GM18907 (cell line): ENCODE measurements at regions not wholly inside any gene's neighbourhood (a gene's known extent, or its start where the extent isn't known, plus 50 kb on each side); places are given as distances from the start of the nearest gene placed in this dataset.
"Not testable (repeated sequence)": the region's sequence is repeated elsewhere in the genome, so short reads cannot be mapped to it uniquely, and the experiment has no call there.

Experiments
- ATAC-seq: cut with Tn5 transposase; IDR thresholded peaks from one replicate; pipeline ENCODE4 v1.9.1; 2021; ENCODE audit warnings: mild to moderate bottlenecking, moderate library complexity; ENCODE audit not compliant: unreplicated experiment

DNA sequence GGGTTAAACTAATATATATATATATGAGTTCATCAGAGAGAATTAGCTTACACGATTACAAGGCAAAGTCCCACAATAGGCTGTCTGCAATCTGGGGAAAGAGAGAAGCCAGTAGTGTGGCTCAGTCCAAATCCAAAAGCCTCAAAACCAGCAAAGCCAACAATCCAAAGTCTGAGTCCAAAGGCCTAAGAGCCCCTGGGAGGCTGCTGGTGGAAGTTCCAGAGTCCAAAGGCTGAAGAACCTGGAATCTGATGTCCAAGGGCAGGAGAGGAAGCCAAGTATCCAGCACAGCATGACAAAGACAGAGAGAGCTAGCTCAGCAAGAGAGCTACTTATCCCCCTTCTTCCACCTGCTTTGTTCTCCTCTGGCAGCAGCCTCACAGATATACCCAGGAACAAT lies 274.7 kb upstream of the ID4 start:
- no peak for ATAC-seq

DNA sequence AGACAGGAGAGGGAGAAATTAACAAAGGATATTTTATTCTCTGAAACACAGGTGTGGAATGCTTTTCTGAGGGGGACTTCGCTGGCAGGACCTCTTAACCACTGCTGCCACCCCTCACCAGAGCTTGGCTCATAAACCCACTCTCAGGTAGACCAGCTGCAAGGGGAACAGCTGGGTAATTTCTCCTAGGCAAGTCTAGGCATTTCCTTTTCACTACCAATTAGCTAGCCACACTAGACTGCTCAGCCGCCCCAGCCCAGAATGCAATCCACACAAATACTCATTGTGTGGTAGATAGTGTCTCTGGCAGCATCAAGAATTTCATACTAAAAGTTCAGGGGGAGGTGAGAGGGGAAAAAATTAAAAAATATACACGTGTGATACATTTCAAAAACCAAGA lies 267.6 kb upstream of the ID4 start:
- ATAC-seq: no peak

DNA sequence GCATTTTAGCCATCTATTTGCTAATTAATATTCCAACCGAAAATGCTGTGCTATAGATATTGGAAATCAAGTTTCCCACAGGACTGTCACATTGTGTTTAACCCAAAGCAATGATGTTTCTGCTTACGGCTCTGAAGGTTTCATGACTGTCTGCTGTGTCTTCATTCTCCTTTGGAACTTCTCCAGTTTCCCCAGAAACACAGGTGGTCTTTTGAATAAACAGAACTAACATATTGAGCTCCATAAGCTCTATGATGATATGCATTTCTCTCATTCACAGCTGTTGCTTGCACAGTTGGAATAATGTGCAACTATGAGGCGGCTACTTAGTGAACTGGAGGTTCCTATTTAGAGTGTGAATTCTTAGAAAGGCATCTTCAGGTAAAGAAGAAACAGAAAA lies 266.0 kb upstream of the ID4 start:
- no peak for ATAC-seq

DNA sequence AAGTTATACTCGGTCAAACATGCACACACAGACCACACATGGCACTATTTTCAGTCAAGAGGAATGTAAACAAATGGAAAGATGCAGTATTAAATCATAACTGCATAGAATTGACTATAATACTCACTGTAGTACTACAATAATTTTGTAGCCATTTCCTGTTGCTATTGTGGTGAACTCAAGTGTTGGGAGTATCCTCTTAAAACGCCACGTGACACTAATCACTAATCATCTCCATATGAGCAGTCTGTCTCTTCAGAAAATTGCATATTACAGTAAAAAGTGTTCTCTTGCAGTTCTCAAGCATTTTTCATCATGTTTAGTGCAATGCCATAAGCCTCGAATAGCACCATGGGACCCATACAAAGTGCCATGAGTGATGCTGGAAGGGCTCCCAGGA lies 258.7 kb upstream of the ID4 start:
- no peak for ATAC-seq

DNA sequence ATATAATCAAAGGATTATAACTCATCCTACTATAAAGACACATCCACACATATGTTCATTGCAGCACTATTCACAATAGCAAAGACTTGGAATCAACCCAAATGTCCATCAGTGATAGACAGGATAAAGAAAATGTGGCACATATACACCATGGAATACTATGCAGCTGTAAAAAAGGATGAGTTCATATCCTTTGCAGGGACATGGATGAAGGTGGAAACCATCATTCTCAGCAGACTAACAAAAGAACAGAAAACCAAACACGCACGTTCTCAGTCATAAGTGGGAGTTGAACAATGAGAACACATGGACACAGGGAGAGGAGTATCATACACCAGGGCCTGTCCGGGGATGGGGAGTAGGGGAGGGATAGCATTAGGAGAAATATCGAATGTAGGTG lies 253.0 kb upstream of the ID4 start:
- not testable (repeated sequence) for ATAC-seq

DNA sequence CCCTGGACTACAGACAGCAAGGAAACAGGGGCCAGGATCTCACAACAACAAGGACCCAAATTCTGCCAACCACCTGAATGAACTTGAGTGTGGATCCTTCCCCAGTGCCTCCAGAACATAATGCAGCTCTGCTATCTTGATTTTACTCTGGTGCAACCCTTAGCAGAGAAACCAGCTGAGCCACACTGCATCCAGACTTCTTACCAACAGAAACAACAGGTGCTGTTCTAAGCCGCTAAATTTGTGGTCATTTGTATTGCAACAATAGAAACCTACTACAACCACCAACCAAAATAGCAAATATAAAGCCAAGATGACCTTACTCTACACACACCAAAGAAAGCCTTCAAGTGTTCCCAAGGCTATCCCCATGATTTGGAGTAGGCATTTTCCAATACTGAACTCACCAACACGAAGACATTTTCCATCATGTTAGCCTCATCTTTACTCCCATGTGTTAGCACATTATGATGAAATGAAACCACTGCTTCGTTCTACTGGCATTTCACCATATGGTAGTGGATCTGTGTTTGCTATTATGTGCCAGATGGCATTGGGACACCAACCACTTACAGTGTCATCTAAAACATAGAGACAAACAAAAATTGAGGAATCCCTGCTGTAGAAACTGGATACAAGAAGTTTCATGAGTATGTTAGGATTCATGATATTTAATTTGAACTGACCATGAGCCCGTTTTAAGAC lies 249.8 kb upstream of the ID4 start:
- no peak for ATAC-seq

DNA sequence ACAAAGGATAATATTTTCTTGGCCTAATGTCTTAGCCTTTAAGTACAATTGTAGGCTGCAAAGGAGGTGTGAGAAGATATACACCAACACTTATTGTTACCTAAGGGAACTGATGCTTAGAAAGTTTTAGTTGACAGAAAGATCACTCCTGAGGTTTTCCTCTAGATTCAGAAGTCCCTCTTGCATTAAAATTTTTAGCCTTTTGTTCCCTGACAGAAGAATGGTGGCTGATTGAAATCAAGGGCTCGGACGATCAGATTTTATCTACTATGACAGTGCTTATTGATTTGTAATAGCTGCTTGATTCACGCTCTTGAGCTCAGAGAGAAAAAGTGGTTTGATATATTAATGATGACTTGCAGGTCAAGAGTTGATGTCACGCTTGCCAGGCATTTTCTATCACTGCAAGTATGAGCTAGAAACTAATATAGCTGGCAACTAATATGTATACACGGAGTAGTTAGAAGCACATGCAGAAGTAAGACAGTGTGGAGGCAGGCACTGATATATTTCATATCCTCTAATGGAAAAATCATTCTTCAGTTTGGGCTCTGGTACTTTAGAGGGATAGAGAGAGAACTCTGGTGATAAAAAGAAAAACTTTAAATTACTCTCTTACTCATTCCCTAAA lies 246.6 kb upstream of the ID4 start:
- ATAC-seq: no peak

DNA sequence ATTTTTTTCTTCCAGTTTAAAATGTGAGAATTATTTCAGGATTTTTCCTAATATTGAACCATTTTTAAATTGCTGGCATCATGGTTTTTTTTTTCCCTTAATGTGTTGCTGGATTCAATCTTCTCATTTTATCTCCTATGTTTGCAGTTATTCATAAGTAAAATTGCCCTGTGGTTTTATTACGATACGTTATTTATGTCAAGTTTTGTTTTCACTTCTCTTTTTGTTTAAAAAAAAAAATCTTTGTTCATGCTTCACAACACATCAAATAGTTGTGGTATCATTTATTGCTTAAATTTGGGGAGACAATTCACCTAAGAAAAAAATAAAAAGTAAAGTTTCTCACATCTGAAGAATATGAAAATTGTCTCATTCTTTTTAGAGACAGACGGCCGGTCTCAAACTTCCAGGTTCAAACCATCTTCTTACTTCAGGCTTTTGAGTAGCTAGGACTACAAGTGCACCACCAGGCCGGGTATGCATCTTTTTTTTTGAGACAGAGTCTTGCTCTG lies 239.3 kb upstream of the ID4 start:
- ATAC-seq: no peak

DNA sequence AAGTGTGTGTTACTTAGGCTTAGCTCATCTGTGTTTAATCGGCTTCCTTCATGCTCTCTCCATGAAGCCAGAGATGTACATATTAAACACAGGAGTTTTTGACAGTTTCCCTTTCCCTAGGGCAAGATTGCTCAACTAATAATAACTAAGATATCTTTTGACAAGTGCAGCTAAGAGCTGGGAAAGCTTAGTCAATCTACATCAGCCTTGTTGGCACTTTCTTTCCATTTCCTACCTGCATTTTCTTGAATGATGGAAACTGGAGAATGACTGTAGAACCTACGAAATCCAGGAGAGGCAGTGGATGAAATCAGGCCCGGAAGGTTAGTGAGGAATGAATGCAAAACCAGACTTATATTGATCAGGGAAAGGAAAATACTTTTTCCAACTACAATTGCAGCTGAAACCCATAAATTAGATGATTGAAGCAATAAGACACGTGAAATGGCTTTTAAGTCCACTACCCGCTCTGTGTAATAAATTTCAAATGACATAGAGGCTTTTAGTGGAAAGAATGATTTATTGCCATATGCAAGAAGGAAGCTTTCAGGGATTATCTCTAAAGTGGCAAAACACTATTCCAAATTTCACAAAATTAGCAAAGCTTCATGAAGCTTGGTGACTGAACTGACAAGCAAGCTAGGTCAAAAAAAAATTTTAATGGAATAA lies 237.2 kb upstream of the ID4 start:
- ATAC-seq: no peak

DNA sequence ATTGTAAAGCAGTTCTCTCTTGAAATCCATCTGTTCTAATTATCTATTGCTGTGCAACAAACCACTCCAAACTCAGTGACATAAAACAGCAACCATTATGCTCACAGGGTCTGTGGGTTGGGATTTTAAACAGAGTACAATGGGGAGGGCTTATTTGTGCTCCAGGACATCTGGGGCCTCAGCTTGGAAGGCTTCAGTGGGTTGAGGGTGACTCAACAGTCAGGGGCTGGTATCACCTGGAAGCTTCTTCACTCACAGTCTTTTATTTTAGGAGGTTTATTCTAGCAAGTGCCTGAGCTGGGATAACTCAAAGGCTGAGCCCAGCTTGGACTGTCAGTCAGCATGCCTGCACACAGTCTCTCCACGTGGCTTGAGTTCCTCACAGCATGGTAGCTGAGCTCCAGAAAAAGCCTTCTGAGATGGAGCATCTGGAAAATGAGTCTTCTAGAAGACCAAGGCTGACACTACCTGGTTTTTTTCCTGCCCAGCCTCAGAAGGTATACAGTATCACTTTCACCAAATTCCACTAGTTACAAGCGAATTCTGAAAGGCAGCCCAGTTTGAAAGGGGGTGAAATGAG lies 234.6 kb upstream of the ID4 start:
- ATAC-seq: no peak

DNA sequence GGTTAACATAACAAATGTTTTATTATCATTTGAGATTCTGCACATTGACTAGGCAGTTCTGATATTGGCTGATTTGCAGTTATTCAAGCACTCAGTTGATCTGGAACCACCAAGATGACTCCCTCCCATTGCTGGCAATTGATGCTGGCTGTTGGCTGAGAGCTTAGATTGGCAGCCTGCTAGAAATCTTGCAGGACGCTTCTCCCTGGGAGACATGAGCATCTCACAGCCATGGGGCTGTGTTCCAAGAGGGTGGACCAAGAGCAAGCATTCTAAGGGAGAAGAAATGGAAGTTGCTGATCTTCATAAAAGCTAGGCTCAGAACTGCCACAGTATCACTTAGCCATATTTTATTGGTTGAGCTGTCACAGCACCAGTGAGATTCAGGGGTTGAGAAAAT lies 233.4 kb upstream of the ID4 start:
- no peak for ATAC-seq

DNA sequence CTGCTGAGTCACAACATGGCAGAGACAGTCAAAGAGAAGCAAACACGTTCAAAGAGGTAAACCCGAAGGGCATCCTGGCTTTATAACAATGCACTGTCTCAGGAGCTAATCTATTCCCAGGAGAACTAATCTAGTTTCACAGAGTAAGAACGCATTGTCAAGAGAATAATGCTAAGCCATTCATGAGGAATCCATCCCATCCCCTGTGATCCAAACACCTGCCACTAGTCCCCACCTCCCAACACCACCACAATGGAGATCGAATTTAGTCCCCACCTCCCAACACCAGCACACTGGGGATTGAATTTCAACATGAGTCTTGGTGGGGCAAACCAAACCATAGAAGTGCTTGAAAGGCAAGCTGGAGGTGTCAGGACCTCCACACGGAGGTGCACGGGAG lies 231.5 kb upstream of the ID4 start:
- ATAC-seq: no peak

DNA sequence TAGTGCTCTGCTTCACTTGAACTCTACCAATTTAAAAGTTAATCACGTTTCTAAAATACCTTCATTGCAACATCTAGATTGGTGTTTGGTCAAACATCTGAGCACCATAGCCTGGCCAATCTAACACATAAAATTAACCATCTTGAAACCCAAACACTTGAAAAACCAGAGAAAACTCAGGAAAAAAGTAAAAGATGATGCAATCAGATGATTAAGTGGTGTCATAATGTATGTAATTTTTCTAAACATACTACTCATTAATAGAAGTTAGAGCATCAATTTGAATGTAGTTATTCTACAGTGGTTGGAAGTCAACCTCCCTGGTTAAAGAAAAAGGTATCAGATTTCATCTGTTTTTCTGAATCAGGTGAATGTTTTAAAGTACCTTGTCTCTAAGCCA lies 228.6 kb upstream of the ID4 start:
- ATAC-seq: no peak

DNA sequence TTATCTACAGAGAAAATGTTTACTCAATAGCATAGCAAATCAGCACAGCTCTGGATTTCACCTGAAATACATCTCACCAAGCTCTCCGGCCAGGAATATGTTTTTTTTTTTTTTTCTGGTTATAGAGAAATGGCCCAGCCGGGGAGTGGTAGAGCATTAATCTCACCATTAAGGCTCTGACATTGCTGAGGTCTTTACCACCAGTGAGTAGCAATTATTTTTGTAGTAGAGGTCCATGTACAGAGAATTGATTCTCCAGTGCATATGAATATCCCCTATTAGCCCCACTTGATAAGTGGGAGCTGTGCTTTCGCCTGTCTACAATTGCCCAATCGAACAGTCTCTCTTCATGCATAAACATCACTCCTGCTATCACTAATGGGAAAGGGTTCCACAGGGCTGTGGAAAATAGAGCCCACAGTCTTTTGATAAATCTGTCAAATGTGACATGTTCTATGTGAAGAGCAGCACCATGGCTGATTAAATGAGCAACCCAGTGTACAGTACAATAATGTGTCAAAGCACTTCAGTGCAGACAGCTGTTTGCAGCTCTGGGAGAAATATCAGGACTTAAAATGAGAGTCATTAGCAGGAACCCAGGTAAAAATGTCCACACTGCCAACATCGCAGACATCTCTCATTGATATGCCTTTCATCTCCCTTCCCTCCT lies 227.1 kb upstream of the ID4 start:
- no peak for ATAC-seq

DNA sequence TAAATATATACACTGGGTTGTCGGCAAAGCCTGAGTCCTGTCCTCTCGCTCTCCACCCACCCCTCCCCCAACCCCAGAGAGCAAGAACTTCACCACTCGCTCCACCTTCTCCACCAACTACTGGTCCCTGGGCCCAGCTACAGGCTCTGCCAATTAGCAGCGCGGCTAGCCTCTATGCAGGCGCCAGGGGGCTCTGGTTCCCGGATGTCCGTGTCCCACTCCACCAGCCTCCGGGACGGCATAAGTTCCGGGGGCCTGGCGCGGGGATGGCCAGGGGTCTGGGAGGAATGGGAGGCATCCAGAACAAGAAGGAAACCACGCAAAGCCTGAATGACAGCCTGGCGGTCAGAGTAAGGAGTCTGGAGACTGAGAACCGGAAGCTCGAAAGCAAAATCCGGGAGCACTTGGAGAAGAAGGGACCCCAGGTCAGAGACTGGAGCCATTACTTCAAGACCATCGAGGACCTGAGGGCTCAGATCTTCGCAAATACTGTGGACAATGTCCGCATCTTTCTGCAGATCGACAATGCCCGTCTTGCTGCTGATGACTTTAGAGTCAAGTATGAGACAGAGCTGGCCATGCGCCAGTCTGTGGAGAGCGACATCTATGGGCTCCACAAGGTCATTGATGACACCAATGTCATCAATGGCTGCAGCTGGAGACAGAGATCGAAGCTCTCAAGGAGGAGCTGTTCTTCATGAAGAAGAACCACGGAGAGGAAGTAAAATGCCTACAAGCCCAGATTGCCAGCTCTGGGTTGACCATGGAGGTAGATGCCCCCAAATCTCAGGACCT lies 224.3 kb upstream of the ID4 start:
- not testable (repeated sequence) for ATAC-seq

DNA sequence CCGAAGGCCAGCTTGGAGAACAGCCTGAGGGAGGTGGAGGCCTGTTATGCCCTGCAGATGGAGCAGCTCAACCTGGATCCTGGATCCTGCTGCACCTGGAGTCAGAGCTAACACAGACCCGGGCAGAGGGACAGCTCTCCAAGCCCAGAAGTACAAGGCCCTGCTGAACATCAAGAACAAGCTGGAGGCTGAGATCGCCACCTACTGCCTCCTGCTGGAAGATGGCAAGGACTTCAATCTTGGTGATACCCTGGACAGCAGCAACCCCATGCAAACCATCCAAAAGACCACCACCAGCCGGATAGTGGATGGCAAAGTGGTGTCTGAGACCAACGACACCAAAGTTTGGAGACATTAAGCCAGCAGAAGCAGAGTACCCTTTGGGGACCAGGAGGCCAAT lies 223.5 kb upstream of the ID4 start:
- ATAC-seq: no peak

DNA sequence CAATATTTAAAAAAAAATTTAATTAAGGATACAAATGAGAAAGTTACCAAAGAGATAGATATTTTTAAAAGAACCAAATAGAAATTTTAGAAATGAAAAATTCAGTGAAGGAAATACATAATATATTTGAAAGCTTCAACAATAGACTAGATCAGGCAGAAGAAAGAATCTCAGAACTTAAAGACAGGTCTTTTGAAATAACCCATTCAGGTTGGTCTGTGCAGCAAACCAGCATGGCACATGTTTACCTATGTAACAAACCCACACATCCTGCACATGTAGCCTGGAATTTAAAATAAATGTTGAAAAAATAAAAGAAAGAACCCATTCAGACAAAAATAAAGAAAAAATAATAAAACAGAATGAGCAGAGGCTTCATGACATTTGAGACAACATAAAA lies 221.1 kb upstream of the ID4 start:
- no peak for ATAC-seq

DNA sequence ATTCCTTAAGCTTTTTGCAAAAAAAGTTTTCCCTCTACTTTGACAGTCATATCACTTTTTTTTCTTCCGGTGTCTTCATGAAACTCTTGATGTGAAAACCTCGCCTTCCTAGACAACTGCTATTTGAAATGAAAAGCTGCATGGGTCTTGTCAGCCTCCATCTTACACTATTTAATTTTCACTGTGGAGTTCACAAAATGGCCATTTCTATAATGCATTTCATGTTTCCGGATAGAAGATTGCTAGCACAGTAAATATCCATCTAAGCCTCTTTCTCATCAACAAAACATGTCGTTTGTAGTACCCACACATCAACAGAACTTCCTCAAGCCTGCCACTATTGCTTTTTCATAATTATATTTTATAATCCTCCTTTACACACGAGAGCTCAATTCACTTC lies 204.9 kb upstream of the ID4 start:
- ATAC-seq: no peak

DNA sequence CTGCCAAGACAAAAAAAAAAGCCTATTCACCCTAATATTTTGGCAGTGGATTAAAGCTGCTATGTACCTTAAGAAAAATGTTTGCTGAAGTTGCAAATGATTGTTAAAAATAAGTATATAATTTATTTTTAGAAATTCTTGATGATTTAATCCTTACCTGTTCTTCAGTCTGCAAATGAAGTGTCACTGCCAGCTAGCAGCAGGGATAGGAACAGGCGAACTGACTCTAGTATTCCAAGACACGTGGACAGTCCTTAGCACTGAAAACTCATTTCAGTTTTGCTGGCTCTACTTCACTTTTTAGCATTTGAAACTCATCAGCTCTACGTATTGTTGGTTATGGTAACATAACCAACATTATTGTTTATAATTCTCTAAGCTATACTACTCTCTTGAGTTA lies 204.4 kb upstream of the ID4 start:
- ATAC-seq: no peak

DNA sequence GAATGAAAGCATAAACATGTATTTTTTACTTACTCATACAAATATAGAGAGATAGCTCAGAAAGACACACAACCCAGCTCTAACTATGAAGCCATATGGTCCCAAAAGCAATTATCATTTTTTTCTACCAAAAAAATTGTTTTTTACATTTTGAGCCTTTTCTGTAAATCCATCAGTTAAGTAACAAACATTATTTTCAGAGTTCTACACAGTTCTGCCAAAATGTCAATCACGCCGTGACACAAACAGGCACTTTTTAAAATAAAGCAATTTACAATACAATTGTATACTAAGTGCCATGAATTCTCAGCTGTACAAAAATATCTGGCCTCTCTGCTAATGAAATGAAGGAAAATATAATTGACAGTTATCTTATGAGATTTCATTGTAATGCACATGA lies 201.4 kb upstream of the ID4 start:
- ATAC-seq: no peak

DNA sequence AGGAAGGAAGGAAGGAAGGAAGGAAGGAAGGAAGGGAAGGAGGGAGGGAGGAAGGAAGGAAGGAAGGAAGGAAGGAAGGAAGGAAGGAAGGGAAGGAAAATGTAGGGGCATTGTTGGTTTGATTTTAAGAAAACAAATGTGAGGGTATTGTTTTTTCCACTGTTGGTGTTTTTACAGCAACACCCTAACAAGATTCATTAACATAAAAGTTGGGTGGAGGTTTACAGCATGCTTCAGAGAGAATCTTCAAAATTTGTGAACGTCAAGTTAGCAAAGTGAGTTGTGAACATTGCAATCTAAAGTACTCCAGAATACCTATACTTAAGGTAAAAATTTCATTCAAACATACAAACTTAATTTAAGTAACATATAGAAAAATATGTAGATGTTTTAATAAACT lies 200.2 kb upstream of the ID4 start:
- ATAC-seq: no peak
